B cell (primary cell): ENCODE measurements at regions not wholly inside any gene's neighbourhood (a gene's known extent, or its start where the extent isn't known, plus 50 kb on each side); places are given as distances from the start of the nearest gene placed in this dataset.

Experiments
- CTCF ChIP-seq: fragments of 200-600 bp; IDR thresholded peaks from one replicate; pipeline ENCODE4 v1.8.0; 2022; ENCODE audit warnings: antibody characterized with exemption, mild to moderate bottlenecking
- EZH2 ChIP-seq: IDR thresholded peaks from 2 replicates; pipeline ENCODE4 v1.6.1; 2012; ENCODE audit warnings: borderline replicate concordance, low read depth, mild to moderate bottlenecking, moderate library complexity, low read length; ENCODE audit not compliant: insufficient read depth, poor library complexity, severe bottlenecking

GRCh38 chr17:77718669-77718961 is 239.9 kb upstream of the TNRC6C start:
- TF ChIP-seq CTCF (no peak), EZH2 (no peak)
